Suprapubic skin (tissue), 3 donors: ENCODE measurements at regions not wholly inside any gene's neighbourhood (a gene's known extent, or its start where the extent isn't known, plus 50 kb on each side); places are given as distances from the start of the nearest gene placed in this dataset.

Source experiments
- CTCF ChIP-seq, 2 donors: fragments of 200-600 bp in 1 of 2; fragments of 450-650 bp in 1 of 2; sonication (generic) in 1 of 2; IDR thresholded peaks; one replicate each; pipeline ENCODE4 v1.5.1; 2016 to 2019; ENCODE audit warnings: antibody characterized with exemption in 2 of 2, mild to moderate bottlenecking in 1 of 2, moderate library complexity in 1 of 2
- POLR2A ChIP-seq, 2 donors: fragments of 450-650 bp; IDR thresholded peaks; one replicate each; pipeline ENCODE4 v1.6.1; 2017; ENCODE audit warnings: antibody characterized with exemption in 2 of 2, mild to moderate bottlenecking in 2 of 2, moderate library complexity in 2 of 2

- TF ChIP-seq POLR2A (IDR thresholded peaks at IDR 0.05) (no peak), CTCF (IDR thresholded peaks at IDR 0.05) (no peak)
These were observed 232.6 kb downstream of the UQCRFS1 start for GRCh38 chr19:28980236-28980868.
